GM19324 (cell line): ENCODE measurements at regions not wholly inside any gene's neighbourhood (a gene's known extent, or its start where the extent isn't known, plus 50 kb on each side); places are given as distances from the start of the nearest gene placed in this dataset.

Experiments
- ATAC-seq: cut with Tn5 transposase; IDR thresholded peaks from one replicate; pipeline ENCODE4 v1.9.1; 2021; ENCODE audit warnings: mild to moderate bottlenecking, moderate library complexity; ENCODE audit not compliant: unreplicated experiment, low FRiP score

- ATAC-seq, result no peak
Measured at GRCh38 chr2:129229196-129229595, 750.3 kb upstream of the RAB6C start.

DNA sequence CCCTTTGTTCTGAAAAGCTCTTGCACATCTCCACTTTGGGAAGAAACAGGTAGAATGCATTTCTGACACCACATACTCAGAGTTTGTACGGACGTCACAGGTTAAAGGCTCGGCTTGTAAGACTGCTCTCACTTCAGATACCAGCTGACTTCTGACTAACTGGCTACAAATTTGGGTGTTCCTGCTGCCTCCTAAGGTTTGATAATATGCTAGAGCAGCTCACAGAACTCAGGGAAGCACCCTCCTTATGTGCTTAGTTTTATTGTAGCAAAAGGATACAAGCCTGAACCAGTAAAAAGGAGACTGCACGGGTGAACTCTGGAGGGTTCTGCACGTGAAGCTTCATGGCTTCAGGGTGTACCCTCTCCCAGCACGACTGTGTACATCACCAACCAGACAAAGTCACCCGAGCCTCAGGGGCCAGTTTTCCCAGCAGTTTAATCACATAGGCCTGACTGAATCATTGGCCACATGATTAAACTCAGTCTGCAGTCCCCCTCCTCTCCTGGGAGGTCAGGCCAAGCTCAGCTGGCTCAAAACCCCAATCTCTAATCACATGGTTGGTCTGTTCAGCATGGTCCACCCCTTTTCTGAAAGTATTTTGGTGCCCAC lies 749.5 kb upstream of the RAB6C start:
- ATAC-seq, result no peak

DNA sequence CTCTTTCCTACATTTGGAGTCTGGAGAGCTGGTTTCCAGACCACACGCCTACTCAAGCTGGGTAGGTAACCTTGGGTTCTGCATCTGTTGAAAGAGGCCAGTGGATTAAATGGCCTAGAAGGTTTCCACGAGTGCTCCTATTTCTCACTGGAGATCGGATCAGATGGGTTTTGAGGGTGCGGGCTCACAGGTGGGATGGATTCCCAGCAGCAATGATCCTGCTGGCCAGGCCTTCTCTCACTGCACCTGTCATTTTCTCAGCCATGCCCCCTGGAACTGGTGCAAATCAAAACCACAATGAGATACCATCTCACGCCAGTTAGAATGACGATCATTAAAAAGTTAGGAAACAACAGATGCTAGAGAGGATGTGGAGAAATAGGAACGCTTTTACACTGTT lies 747.5 kb upstream of the RAB6C start:
- no peak for ATAC-seq

DNA sequence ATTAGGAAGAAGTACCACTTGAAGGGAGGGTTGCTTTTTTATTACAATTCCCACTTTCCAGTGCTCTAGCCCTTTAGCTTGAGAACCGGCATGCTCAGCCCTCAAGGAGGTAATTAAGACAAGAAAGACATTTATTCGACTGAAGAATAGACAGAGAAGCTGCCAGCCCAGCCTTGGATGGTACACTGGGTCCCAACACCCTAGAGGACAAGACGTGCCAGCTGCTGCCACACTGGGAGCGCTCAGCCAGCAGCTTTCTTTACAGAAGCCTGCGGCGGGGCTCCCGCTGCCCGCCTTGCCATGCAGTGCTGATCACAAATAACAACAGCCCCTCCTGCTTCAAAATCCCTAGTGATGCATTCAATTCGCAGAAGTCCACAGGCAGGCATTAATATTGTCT lies 746.3 kb upstream of the RAB6C start:
- no peak for ATAC-seq

GRCh38 chr2:129233751-129234406 lies 745.6 kb upstream of the RAB6C start:
- no peak for ATAC-seq

DNA sequence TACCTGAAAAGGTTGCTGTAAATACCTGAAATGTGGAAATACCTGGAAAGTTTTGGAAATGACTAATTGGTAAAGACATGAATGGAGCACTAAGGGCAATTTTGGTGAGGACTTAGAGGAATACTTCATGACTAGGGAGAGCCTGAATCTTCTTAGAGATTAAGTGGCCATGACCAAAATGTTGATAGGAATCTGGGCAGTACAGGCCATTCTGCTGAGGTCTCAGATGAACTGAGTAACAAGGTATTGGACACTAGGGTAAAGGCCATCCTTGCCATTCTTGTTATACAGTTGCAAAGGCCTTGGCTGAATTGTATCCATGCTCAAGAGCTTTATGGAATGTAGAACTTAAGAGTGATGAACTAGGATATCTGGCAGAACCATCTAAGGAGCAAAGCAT lies 742.9 kb upstream of the RAB6C start:
- ATAC-seq, result no peak

DNA sequence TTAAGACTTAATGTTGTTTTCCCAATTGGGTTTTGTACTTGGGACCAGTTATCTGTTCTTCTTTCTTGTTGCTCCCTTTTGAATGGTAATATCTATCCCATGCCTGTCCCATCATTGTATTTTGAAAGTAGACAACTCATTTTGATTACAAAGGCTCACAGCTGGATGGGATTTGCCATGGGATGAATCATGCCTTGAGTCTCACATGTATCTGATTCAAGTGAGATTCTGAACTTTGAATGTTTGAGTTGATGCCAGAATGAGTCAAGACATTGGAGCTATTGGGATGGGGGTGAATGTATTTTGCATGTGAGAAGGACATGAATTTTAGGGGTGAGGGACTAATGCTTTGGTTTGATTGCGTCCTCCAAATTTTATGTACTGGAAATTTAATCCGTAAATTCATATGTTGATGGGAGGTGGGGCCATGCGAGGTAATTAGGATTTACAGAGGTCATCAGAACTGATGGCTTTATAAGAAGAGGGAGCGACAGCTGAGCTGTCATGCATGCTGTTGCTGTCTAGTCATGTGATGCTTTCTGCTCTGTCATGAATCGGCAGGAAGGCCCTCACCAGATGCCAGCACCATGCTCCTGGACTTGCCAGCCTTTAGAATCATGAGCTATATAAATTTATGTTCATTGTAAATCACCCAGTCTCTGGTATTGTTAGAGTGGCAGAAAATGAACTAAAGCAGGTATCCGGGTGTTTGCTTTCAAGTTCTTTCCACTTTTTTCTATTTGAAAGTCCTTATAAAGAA lies 741.3 kb upstream of the RAB6C start:
- no peak for ATAC-seq

DNA sequence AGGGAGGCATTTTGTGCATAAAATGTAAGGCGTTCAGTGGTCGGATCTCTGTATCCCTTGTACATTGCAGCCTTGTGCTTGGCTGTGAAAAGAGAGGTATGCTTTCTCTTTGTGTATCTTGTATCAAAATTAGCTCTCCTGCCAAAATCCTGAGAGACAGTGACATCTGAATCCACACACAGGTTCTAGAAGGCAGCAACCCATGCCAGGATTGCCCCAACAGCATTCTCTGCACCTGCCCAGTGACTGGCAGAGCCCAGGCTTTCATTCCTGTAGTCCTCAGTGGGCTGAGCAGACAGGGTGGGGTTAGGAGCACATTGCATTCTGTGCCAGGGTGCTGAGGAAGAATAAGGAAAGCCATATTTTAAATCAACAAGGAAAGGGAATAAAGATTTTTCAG lies 740.3 kb upstream of the RAB6C start:
- no peak for ATAC-seq

GRCh38 chr2:129240061-129240460 lies 739.4 kb upstream of the RAB6C start:
- no peak for ATAC-seq

GRCh38 chr2:129242269-129242668 lies 737.2 kb upstream of the RAB6C start:
- no peak for ATAC-seq

- no peak for ATAC-seq
Measured at GRCh38 chr2:129247751-129248150, 731.7 kb upstream of the RAB6C start.

DNA sequence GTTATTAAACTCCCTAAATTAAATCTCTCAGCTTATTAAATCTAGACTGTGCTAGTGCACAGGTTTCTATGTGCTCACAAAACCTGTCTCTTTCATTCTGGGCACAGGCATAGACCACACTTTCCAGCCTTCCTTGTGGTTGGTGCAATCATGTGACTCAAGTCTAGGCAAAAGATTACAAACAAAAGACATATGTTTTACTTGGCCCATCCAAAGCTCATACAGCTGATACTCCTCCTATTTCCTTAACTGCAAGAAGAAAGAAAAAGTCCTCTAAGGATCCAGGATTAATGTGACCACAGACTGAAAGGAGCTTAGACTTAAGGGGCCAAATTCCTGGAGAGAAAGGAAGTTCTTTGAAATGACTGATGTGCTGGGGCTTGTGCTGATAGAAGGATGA lies 731.3 kb upstream of the RAB6C start:
- ATAC-seq, result no peak

DNA sequence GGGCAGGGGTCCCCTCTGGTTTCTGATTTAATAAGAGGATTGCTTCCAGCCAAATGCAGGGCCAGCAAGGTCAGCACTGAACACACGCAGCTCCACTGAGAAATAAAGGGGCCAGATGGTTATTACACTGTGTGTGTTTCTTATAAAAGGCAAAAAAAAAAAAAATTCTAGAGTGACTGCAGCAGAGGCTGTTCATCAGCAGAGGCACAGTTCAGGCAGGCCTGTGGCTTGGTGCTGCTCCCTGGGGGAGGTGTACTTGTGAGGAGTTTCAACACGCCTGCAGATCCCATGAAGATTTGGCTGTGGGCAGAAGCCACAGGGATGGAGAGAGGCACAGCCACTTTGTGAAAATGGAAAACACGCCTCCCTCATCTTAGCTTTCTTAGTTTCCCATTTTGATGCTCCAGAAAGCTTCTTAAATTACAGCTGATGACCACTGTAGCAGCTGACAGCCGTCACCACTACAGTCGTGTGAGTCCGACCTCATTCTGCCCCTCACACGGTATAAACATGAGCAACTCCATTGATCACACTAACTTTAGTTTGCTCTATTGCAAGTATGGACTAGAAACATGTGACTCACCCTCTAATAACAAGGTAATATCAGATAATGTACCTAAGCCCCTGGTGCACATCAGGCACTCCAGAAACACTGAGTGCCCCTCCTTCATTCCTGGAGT lies 726.5 kb upstream of the RAB6C start:
- no peak for ATAC-seq

DNA sequence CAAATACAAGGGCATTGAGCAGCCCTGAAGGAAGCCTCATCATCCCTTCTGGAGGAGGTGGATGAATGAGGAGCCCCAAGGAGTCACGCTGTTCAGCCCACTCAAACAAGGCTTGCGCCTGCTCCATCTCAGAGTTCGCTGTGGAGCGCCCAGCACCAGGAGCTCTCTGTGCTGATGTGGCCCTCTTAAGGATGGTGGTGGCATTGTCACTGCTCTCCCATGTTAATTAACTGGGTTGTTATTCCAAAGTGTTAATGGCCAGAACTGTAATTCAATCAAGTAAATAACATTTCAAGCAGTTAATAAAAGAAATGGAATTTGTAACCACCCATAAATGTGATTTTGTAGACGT lies 726.0 kb upstream of the RAB6C start:
- no peak for ATAC-seq

DNA sequence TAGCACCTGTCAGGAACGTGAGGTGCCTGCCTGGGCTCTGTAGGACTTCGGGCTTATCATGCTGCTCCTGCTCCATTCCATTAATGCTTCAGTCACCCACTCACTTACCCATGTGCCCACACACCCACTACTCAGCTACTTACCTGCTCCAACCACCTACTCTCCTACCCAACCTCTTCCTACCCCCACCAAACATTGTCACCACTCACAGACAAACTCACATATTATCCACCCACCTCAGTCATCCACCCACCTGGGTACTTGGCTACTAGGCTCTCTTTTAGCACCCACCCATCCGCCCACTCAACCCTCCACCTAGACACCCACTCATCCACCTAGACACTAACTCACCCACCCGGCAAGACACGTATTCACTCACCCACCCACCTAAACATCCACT lies 724.7 kb upstream of the RAB6C start:
- ATAC-seq, result no peak

DNA sequence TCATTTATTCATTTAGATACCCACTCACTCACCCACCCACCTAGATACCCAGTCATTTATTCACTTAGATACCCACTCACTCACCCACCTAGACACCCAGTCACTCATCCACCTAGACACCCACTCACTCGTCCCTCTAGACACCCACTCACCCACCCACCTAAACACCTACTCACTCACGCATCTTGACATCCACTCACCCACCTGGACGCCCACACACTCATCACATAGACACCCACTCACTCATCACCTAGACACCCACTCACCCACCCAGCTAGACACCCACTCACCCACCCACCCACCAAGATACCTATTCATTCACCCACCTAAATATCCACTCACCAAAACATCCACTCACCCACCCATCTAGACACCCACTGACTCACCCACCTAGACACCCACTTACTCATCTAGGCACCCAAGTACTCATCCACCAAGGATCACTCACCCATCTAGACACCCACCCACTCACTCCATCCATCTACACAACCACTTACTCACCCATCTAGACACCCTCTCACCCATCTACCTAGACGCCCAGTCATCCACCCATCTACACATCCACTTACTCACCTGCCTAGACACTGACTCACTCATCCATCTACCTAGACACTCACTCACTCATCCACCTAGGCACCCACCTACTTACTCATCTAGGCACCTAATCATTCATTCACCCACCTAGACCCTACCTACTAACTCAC lies 723.7 kb upstream of the RAB6C start:
- no peak for ATAC-seq

- no peak for ATAC-seq
Measured at GRCh38 chr2:129256642-129257041, 722.8 kb upstream of the RAB6C start.

- no peak for ATAC-seq
Measured at GRCh38 chr2:129262934-129263333, 716.5 kb upstream of the RAB6C start.

GRCh38 chr2:129263939-129264338 lies 715.5 kb upstream of the RAB6C start:
- ATAC-seq, result no peak

DNA sequence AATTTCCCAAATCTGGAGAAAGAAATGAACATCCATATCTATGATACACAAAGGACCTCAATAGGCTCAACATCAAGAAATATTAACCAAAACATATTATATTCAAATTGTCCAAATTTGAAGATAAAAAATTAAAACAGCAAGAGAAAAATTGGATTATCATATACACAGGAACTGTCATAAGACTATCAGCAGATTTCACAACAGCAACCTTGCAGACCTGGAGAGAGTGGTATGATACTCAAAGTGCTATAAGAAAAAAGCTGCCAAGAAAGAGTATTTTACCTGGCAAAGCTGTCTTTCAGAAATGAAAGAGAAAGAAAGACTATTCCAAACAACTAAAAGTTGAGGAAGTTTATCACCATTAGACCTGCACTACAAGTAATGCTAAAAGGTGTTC lies 711.9 kb upstream of the RAB6C start:
- ATAC-seq, result no peak
